Right renal pelvis (tissue), 4 donors: ENCODE measurements at regions not wholly inside any gene's neighbourhood (a gene's known extent, or its start where the extent isn't known, plus 50 kb on each side); places are given as distances from the start of the nearest gene placed in this dataset.
"Not testable (repeated sequence)": the region's sequence is repeated elsewhere in the genome, so short reads cannot be mapped to it uniquely, and the experiment has no call there.

Experiments used
- DNase-seq, 4 donors: peaks; one replicate each; pipeline ENCODE4 v3.0.0-alpha.2; 2013; ENCODE audit warnings: low read depth in 4 of 4, low spot score in 3 of 4, missing footprints in 1 of 4

DNA sequence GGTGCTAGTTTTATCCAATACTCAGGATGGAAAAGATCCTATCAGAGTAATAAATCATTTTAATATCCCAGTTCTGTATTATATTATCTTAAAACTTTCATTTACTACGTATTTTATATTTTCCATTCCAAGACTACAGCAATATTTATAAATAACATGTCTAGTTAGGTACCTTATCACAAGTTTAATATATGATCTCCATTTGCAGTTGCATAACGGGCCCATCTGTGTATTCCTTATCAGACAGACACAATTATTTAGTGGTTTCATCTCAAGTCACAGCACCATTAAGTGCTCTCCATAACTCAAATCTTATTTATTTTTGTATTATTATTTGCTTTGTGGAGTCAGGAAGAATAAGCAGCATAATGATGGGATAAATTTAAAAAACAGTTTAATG lies 333.9 kb downstream of the SH2D1A start:
- DNase-seq = no peak

DNA sequence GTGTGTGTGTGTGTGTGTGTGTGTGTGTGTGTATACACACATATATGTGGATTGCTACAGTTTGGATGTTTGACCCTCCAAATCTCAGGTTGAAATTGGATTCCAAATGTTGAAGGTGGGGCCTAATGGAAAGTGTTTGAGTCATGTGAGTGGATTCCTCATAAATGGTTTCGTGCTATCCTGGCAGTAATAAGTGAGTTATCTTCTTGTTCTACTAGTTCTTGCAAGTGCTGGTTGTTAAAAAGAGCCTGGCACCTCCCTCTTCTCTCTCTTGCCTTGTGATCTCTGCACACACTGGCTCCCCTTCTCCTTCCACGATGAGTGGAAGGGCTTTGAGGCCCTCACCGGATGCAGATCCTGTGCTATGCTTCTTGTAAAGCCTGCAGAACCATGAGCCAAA lies 344.1 kb downstream of the SH2D1A start:
- DNase-seq = no peak

- DNase-seq = no peak
Observed at GRCh38 chrX:124699876-124700275, 353.5 kb downstream of the SH2D1A start.

DNA sequence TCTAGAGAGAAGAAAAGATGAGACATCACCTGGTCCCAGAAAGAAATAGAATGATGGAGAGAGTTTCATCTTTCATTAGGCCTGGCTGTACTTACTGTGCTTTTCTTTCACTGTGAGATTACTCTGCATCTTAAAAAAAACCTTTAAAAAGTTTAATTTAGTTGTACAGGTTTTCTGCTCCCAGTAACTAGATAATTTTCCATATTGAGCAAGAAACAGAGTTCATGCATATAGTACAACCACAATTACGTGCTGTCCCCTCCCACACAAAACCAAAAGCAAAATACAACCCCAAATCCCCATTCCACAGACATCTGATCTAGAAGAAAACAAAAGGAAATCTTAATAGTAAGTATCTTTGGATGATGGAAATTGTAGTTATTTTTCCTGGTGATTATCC lies 371.2 kb downstream of the SH2D1A start:
- no peak for DNase-seq

DNA sequence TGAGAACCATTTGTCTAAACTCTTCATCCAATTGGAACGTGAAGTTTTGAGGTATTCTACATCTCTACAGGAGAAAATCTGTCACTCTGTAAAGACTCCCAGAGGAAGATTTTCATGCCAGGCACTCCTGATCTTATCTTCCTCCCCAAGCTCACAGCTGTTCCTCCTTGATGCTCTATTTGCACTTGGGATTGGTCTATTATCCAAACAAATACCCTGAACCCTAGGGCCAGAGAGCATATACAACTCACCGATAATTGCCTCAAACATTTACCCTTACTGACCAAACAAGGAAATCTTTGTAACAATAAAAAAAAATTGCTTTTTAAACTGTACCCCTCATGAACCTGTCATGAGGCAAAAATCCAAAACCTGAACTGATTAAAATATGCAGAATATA lies 372.7 kb downstream of the SH2D1A start:
- DNase-seq = no peak

DNA sequence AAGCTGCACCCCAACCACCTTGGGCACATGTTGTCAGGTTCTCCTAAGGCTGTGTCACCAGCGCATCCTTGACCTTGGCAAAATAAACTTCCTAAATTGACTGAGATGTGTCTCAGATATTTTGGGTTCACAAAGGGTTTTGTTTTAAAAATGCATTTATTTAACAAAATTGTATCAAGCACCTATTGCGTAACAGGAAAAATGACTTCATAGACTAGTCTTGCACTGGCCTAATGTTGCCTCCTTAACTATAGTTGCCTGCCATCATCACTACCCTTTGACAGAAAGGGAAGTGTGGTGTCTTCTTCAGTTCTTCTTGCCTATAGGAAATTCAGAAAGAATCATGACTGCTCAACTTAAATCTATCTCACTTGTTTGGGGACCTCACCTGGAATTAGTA lies 374.2 kb downstream of the SH2D1A start:
- no peak for DNase-seq

GRCh38 chrX:124725502-124725901 lies 379.1 kb downstream of the SH2D1A start:
- DNase-seq = no peak

DNA sequence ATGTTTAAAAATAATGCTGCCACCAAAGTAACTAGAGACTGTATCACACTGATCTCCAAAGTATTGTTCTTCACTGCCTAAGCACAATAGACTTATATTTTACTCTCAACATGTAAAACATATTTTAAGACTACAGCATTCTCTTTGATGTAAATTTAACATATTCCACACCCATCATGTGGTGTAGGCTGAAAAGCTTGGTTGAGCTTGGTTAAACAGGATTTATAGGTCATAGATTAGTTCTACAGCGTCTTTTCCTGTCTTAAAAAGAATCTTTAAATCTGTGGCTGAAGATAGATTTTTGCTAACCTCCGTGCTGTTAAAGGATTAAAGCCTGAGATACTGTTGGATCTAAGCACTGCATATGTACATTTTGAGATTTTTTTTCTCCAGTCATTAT lies 379.9 kb downstream of the SH2D1A start:
- DNase-seq = no peak

- DNase-seq = no peak
Observed at GRCh38 chrX:124726881-124727280, 380.5 kb downstream of the SH2D1A start.

- DNase-seq = no peak
Observed at GRCh38 chrX:124736553-124737270, 390.3 kb downstream of the SH2D1A start.

DNA sequence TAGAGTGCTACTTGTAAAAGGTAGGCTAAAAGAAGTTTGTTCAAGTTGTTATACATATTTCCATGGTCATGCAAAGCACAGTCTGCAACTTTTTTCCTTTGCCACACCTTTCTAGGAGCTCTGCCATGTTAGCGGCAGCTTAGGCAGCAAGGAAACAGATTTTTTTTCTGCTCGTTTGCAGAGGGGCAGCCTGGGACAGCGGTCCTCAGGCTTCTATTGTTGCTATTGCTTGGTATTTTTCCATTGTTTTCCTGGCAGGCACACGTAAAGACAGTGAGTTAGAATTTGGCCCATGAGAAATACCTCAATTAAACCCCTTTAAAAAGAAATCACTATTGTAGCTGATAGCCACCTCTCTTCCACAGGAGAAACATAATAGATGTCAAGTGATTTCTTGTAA lies 391.4 kb downstream of the SH2D1A start:
- no peak for DNase-seq

- DNase-seq = no peak
Observed at GRCh38 chrX:124747295-124747694, 400.9 kb downstream of the SH2D1A start.

GRCh38 chrX:124764354-124764753 lies 418.0 kb downstream of the SH2D1A start:
- no peak for DNase-seq

DNA sequence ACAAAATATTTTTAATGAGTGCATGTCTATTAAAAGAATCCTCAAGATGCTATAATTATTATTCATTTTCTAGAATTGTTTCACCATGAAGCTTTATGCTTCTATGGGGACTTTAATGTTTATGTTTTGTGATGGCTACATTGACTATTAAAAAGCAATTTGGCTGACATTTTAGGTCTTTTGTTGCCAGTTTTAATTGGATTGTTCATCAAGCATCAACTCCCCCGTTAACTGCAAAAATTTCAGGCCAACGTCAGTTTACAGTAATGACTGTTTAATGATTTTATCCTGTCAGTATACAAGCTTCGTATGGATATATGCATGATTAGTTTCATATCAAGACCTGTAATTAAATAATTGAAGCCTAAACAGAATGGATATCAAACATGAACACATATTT lies 422.8 kb downstream of the SH2D1A start:
- DNase-seq = no peak

DNA sequence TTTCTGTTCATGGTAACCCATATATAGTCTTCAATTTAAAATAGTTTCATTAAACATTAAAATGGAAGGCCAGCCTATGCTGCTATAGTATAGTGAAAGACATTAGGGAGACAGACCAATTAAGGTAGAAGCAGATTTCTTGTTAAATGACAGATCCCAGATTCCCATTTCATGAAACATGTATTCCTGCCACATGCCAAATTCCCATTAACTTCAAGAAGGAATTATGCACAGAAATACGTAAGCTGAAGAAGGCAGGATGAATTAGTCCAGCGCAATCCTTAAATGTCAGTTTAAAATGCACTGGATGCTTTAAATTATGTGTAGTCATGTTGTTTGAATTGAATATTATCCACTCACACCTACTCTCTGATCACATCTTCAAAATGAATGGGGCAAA lies 424.9 kb downstream of the SH2D1A start:
- no peak for DNase-seq

GRCh38 chrX:124788253-124788652 lies 441.9 kb downstream of the SH2D1A start:
- DNase-seq = not testable (repeated sequence)

GRCh38 chrX:124789874-124790273 lies 443.5 kb downstream of the SH2D1A start:
- DNase-seq = not testable (repeated sequence)

DNA sequence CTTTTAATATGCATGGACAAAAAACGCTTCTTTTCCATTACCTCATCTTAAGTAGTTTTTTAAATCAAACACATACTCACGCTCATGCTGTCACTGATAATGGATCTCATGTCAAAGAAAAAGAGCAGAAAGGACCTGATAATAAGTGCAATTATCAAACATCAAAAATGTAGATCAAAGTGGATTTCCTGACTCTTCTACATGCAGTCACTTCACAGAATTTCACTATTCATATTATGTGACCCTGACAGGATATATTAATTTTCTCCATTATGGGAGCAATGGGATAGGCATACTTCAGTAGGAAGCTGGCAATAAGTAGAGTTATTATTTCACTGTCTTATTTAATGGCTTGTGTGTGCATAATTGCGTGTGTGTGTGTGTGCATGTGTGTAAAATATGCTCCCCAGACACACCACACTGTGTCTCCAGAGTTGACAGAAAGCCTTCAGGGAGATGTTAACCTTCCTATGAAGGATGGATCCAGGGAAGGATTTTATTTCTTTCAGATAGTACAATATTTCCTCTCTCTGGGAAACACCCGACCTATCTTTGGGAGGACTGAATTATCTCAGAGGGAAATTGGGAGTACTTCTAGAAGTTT lies 445.2 kb downstream of the SH2D1A start:
- no peak for DNase-seq

- no peak for DNase-seq
Observed at GRCh38 chrX:124796989-124797388, 450.6 kb downstream of the SH2D1A start.

GRCh38 chrX:124804962-124805361 lies 458.6 kb downstream of the SH2D1A start:
- no peak for DNase-seq

GRCh38 chrX:124805486-124805885 lies 459.1 kb downstream of the SH2D1A start:
- no peak for DNase-seq

GRCh38 chrX:124814106-124814505 lies 467.7 kb downstream of the SH2D1A start:
- DNase-seq = no peak

DNA sequence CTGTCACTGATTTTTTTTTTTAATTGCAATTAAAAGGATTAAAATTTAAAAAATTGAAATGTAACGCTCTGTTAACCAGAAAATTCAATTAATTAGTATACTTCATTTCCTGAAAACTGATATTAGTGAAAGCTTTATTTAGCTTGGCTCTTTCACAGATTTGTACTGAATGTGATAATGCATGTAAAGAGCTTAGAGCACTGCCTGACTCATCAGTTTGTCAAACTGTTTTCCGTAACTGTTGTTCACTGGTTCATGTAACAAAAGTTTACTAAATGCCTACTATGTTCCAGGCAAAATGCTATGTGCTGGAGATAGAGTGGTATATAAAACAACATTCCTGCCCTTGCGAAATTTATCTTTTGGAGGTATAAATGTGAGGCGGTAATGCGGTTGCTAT lies 471.7 kb downstream of the SH2D1A start:
- no peak for DNase-seq
